Pulmonary artery endothelial cell (primary cell): ENCODE measurements at regions not wholly inside any gene's neighbourhood (a gene's known extent, or its start where the extent isn't known, plus 50 kb on each side); places are given as distances from the start of the nearest gene placed in this dataset.

ENCODE experiments used
- DNase-seq: peaks from one replicate; pipeline ENCODE4 v3.0.0-alpha.2; 2011; ENCODE audit warnings: low read depth, low spot score

- no peak for DNase-seq
These were observed 775.6 kb downstream of the VRK1 start for GRCh38 chr14:97572583-97573458.

- DNase-seq: no peak
These were observed 778.5 kb downstream of the VRK1 start for GRCh38 chr14:97575677-97576076.

GRCh38 chr14:97578982-97579548, 781.9 kb downstream of the VRK1 start:
- DNase-seq: no peak

GRCh38 chr14:97581016-97581415, 783.8 kb downstream of the VRK1 start:
- DNase-seq: no peak

- DNase-seq: no peak
These were observed 784.8 kb downstream of the VRK1 start for GRCh38 chr14:97582022-97582421.

GRCh38 chr14:97584528-97584927, 787.3 kb downstream of the VRK1 start:
- no peak for DNase-seq

GRCh38 chr14:97592341-97592980, 795.3 kb downstream of the VRK1 start:
- no peak for DNase-seq

GRCh38 chr14:97594306-97594705, 797.1 kb downstream of the VRK1 start:
- DNase-seq: no peak

- DNase-seq: no peak
These were observed 805.4 kb downstream of the VRK1 start for GRCh38 chr14:97602438-97603117.

GRCh38 chr14:97603201-97603600, 806.0 kb downstream of the VRK1 start:
- no peak for DNase-seq

- no peak for DNase-seq
These were observed 807.5 kb downstream of the VRK1 start for GRCh38 chr14:97604731-97605130.

GRCh38 chr14:97618401-97618800, 821.2 kb downstream of the VRK1 start:
- DNase-seq: no peak

GRCh38 chr14:97618917-97619690, 821.9 kb downstream of the VRK1 start:
- DNase-seq: no peak

GRCh38 chr14:97620066-97620465, 822.9 kb downstream of the VRK1 start:
- no peak for DNase-seq

- DNase-seq: no peak
These were observed 827.8 kb downstream of the VRK1 start for GRCh38 chr14:97624985-97625384.

- DNase-seq: no peak
These were observed 828.3 kb downstream of the VRK1 start for GRCh38 chr14:97625477-97625876.

- no peak for DNase-seq
These were observed 828.9 kb downstream of the VRK1 start for GRCh38 chr14:97626088-97626487.

- no peak for DNase-seq
These were observed 833.1 kb downstream of the VRK1 start for GRCh38 chr14:97630249-97630648.

- no peak for DNase-seq
These were observed 836.1 kb downstream of the VRK1 start for GRCh38 chr14:97633131-97633738.

GRCh38 chr14:97634751-97635150, 837.6 kb downstream of the VRK1 start:
- DNase-seq: no peak

GRCh38 chr14:97638864-97639263, 841.7 kb downstream of the VRK1 start:
- DNase-seq: no peak
